ENCODE measurements at regions not wholly inside any gene's neighbourhood (a gene's known extent, or its start where the extent isn't known, plus 50 kb on each side); places are given as distances from the start of the nearest gene placed in this dataset.

GRCh38 chr3:144923046-144923775 lies 951.6 kb downstream of the DIPK2A start:
- Histone ChIP-seq H3K36me3 (ENCODE audit: control insufficient read depth, insufficient read depth, low read length) (no peaks in the 10 kb centered on the region), H3K27me3 (ENCODE audit: control insufficient read depth, insufficient read depth, low read length) (no peaks in the 10 kb centered on the region), H3K4me3 (ENCODE audit: low read depth, low read length) (no peak overlapping the region)
- FAIRE-seq (no peak), DNase-seq (ENCODE audit: low read depth) (no peak)
- TF ChIP-seq CTCF (IDR thresholded peaks at IDR 0.05; ENCODE audit: insufficient read depth, low read length, severe bottlenecking) = no peak

- DNase-seq (ENCODE audit: low read depth) (no peak), FAIRE-seq (no peak)
- Histone ChIP-seq H3K27me3 (ENCODE audit: control insufficient read depth, insufficient read depth, low read length) (no peaks in the 10 kb centered on the region), H3K36me3 (ENCODE audit: control insufficient read depth, insufficient read depth, low read length) (no peaks in the 10 kb centered on the region), H3K4me3 (ENCODE audit: low read depth, low read length) (no peak overlapping the region)
- no peak for TF ChIP-seq CTCF (IDR thresholded peaks at IDR 0.05; ENCODE audit: insufficient read depth, low read length, severe bottlenecking)
Measured at GRCh38 chr3:144930431-144930830, 958.8 kb downstream of the DIPK2A start.

GRCh38 chr3:144931590-144931989 lies 960.0 kb downstream of the DIPK2A start:
- DNase-seq (ENCODE audit: low read depth) (no peak), FAIRE-seq (no peak)
- TF ChIP-seq CTCF (IDR thresholded peaks at IDR 0.05; ENCODE audit: insufficient read depth, low read length, severe bottlenecking) = no peak
- Histone ChIP-seq H3K27me3 (ENCODE audit: control insufficient read depth, insufficient read depth, low read length) (no peaks in the 10 kb centered on the region), H3K36me3 (ENCODE audit: control insufficient read depth, insufficient read depth, low read length) (no peaks in the 10 kb centered on the region), H3K4me3 (ENCODE audit: low read depth, low read length) (no peak overlapping the region)

GRCh38 chr3:144942093-144942837 lies 970.6 kb downstream of the DIPK2A start:
- Histone ChIP-seq H3K36me3 (ENCODE audit: control insufficient read depth, insufficient read depth, low read length) (no peaks in the 10 kb centered on the region), H3K4me3 (ENCODE audit: low read depth, low read length) (no peak overlapping the region), H3K27me3 (ENCODE audit: control insufficient read depth, insufficient read depth, low read length) (no peaks in the 10 kb centered on the region)
- DNase-seq (ENCODE audit: low read depth) (peak; percentile 82), FAIRE-seq (no peak)
- TF ChIP-seq CTCF (IDR thresholded peaks at IDR 0.05; ENCODE audit: insufficient read depth, low read length, severe bottlenecking) = no peak

- no peak for FAIRE-seq
Measured at GRCh38 chr3:144942838-144943197, 971.2 kb downstream of the DIPK2A start.

More at GRCh38 chr3:144942838-144943197, 971.2 kb downstream of the DIPK2A start:
- TF ChIP-seq CTCF (IDR thresholded peaks at IDR 0.05; ENCODE audit: insufficient read depth, low read length, severe bottlenecking) = no peak
- Histone ChIP-seq H3K4me3 (ENCODE audit: low read depth, low read length) (no peak overlapping the region), H3K36me3 (ENCODE audit: control insufficient read depth, insufficient read depth, low read length) (no peaks in the 10 kb centered on the region), H3K27me3 (ENCODE audit: control insufficient read depth, insufficient read depth, low read length) (no peaks in the 10 kb centered on the region)
- no peak for DNase-seq (ENCODE audit: low read depth)
